GM18498 (cell line): ENCODE measurements at regions not wholly inside any gene's neighbourhood (a gene's known extent, or its start where the extent isn't known, plus 50 kb on each side); places are given as distances from the start of the nearest gene placed in this dataset.
"Not testable (repeated sequence)": the region's sequence is repeated elsewhere in the genome, so short reads cannot be mapped to it uniquely, and the experiment has no call there.

Experiments used
- ATAC-seq: cut with Tn5 transposase; IDR thresholded peaks from one replicate; pipeline ENCODE4 v1.9.1; 2021; ENCODE audit warnings: mild to moderate bottlenecking, moderate library complexity; ENCODE audit not compliant: unreplicated experiment

- no peak for ATAC-seq
Measured at GRCh38 chr12:11446372-11446771, 51.0 kb upstream of the PRB2 start.

- no peak for ATAC-seq
Measured at GRCh38 chr12:11457996-11458645, 62.8 kb upstream of the PRB2 start.

- no peak for ATAC-seq
Measured at GRCh38 chr12:11460343-11461023, 65.1 kb upstream of the PRB2 start.

GRCh38 chr12:11461433-11461832 is 66.1 kb upstream of the PRB2 start:
- ATAC-seq: no peak

- ATAC-seq: no peak
Measured at GRCh38 chr12:11477110-11477509, 81.7 kb upstream of the PRB2 start.

- no peak for ATAC-seq
Measured at GRCh38 chr12:11482955-11483354, 87.6 kb upstream of the PRB2 start.

- ATAC-seq: peak; percentile 85
Measured at GRCh38 chr12:11486623-11487444, 91.5 kb upstream of the PRB2 start.

- ATAC-seq: no peak
Measured at GRCh38 chr12:11496157-11496851, 100.9 kb upstream of the PRB2 start.

- ATAC-seq: peak; percentile 10
Measured at GRCh38 chr12:11497438-11497837, 102.1 kb upstream of the PRB2 start.

GRCh38 chr12:11497995-11498394 is 102.6 kb upstream of the PRB2 start:
- ATAC-seq: peak; percentile 66

- ATAC-seq: not testable (repeated sequence)
Measured at GRCh38 chr12:11498574-11498973, 103.2 kb upstream of the PRB2 start.

- ATAC-seq: no peak
Measured at GRCh38 chr12:11499806-11500187, 104.4 kb upstream of the PRB2 start.

GRCh38 chr12:11500188-11500860 is 105.0 kb upstream of the PRB2 start:
- no peak for ATAC-seq

- ATAC-seq: no peak
Measured at GRCh38 chr12:11500861-11501230, 105.5 kb upstream of the PRB2 start.

- ATAC-seq: no peak
Measured at GRCh38 chr12:11508699-11509098, 113.3 kb upstream of the PRB2 start.

GRCh38 chr12:11509326-11509725 is 114.0 kb upstream of the PRB2 start:
- ATAC-seq: no peak

- no peak for ATAC-seq
Measured at GRCh38 chr12:11510671-11511070, 115.3 kb upstream of the PRB2 start.

- no peak for ATAC-seq
Measured at GRCh38 chr12:11513288-11513687, 117.9 kb upstream of the PRB2 start.

- ATAC-seq: no peak
Measured at GRCh38 chr12:11517080-11517479, 121.7 kb upstream of the PRB2 start.

- ATAC-seq: no peak
Measured at GRCh38 chr12:11524446-11524845, 125.0 kb upstream of the ETV6 start.

GRCh38 chr12:11534064-11534463 is 115.4 kb upstream of the ETV6 start:
- ATAC-seq: no peak
